H1 (cell line): ENCODE measurements at regions not wholly inside any gene's neighbourhood (a gene's known extent, or its start where the extent isn't known, plus 50 kb on each side); places are given as distances from the start of the nearest gene placed in this dataset.

Source experiments
- CTCF ChIA-PET: fragments of 300-600 bp; sonication (Branson Sonifier 250); formaldehyde crosslinking; loops from one replicate; lab custom pipeline; 2021; ENCODE audit not compliant: partially characterized antibody; lab: Charles Lee
- POLR2A ChIA-PET: fragments of 300-600 bp; sonication (Branson Sonifier 250); formaldehyde crosslinking; loops from one replicate; lab custom pipeline; 2021; ENCODE audit warnings: inconsistent platforms; ENCODE audit not compliant: partially characterized antibody; lab: Charles Lee
- DNase-seq, 2 experiments: peaks; one replicate each; pipeline versions ENCODE4 v3.0.0 to v3.0.0-alpha.2; 2010 to 2022; ENCODE audit warnings: low spot score in 2 of 2, low read depth in 1 of 2, mixed read lengths in 1 of 2
- FAIRE-seq: peaks from 2 replicates; lab custom pipeline; 2011; peaks lifted over from hg19 to GRCh38; lab: Jason Lieb, UNC
- H2AFZ ChIP-seq: 2 replicates; pipeline ENCODE4 v1.8.1; 2012; ENCODE audit warnings: low read length, inconsistent platforms
- H2AK5ac ChIP-seq: 2 replicates; pipeline ENCODE4 v1.6.1; 2013; ENCODE audit warnings: low read depth, low read length
- H2BK120ac ChIP-seq: replicated peaks from 2 replicates; pipeline ENCODE3; 2013; ENCODE audit warnings: low read depth, low read length, inconsistent platforms
- H2BK12ac ChIP-seq: 2 replicates; pipeline ENCODE4 v1.6.1; 2013; ENCODE audit warnings: low read depth, low read length
- H2BK15ac ChIP-seq: 2 replicates; pipeline ENCODE4 v1.6.1; 2013; ENCODE audit warnings: low read length
- H2BK20ac ChIP-seq: 2 replicates; pipeline ENCODE4 v1.6.1; 2013; ENCODE audit warnings: low read length
- H2BK5ac ChIP-seq: 2 replicates; pipeline ENCODE4 v1.6.1; 2013; ENCODE audit warnings: low read depth, low read length
- H3K14ac ChIP-seq: 2 replicates; pipeline ENCODE4 v1.6.1; 2013; ENCODE audit warnings: inconsistent platforms; ENCODE audit not compliant: insufficient read length
- H3K18ac ChIP-seq: 2 replicates; pipeline ENCODE4 v1.6.1; 2013; ENCODE audit warnings: low read length; ENCODE audit errors: extremely low read depth
- H3K23ac ChIP-seq: 2 replicates; pipeline ENCODE4 v1.6.1; 2013; ENCODE audit warnings: inconsistent platforms; ENCODE audit not compliant: insufficient read length
- H3K23me2 ChIP-seq: 2 replicates; pipeline ENCODE4 v1.6.1; 2013; ENCODE audit warnings: low read depth, low read length
- H3K27ac ChIP-seq: 2 replicates; pipeline ENCODE4 v1.6.1; 2011; ENCODE audit warnings: low read depth, low read length, inconsistent platforms
- H3K27me3 ChIP-seq, 4 experiments: replicated peaks in 1 of 4; 1 replicate in 1 of 4; 2 replicates in 3 of 4; pipeline versions ENCODE4 v1.6.1 to v1.8.1; 2011 to 2013; ENCODE audit warnings: low read length in 3 of 4, mild to moderate bottlenecking in 3 of 4, inconsistent platforms in 2 of 4, mixed read lengths in 2 of 4, moderate library complexity in 1 of 4; ENCODE audit not compliant: control insufficient read depth in 3 of 4, insufficient read depth in 3 of 4; ENCODE audit errors: extremely low read depth in 1 of 4
- H3K36me3 ChIP-seq, 4 experiments: 2 replicates each; pipeline versions ENCODE4 v1.6.1 to v1.8.1; 2011 to 2013; ENCODE audit warnings: mild to moderate bottlenecking in 4 of 4, low read length in 3 of 4, moderate library complexity in 2 of 4, control low read depth in 1 of 4, inconsistent platforms in 1 of 4; ENCODE audit not compliant: insufficient read depth in 4 of 4, control insufficient read depth in 2 of 4
- H3K4ac ChIP-seq: replicated peaks from 2 replicates; pipeline ENCODE3; 2013; ENCODE audit warnings: low read length, low read depth, mixed read lengths, inconsistent platforms; ENCODE audit not compliant: insufficient read length
- H3K4me1 ChIP-seq, 4 experiments: replicated peaks in 1 of 4; 1 replicate in 1 of 4; 2 replicates in 3 of 4; pipeline versions ENCODE4 v1.6.1 to v1.8.1; 2011 to 2013; ENCODE audit warnings: low read length in 3 of 4, inconsistent platforms in 2 of 4, mixed read lengths in 1 of 4; ENCODE audit not compliant: insufficient read depth in 4 of 4, control insufficient read depth in 3 of 4
- H3K4me2 ChIP-seq, 2 experiments: 2 replicates each; pipeline versions ENCODE4 v1.6.1 to v1.8.1; 2011 to 2013; ENCODE audit warnings: low read depth in 2 of 2, low read length in 2 of 2, control low read depth in 1 of 2, inconsistent platforms in 1 of 2, mild to moderate bottlenecking in 1 of 2; ENCODE audit not compliant: insufficient read depth in 1 of 2
- H3K4me3 ChIP-seq, 4 experiments: fragments of 200-600, 300-600 bp in 1 of 4; sonication (generic), shearing (Covaris generic), sonication (Bioruptor Twin) in 1 of 4; 2 replicates each; pipeline versions ENCODE4 v1.5.1 to v1.8.1; 2011 to 2016; ENCODE audit warnings: low read length in 4 of 4, low read depth in 3 of 4, control low read depth in 2 of 4, inconsistent platforms in 2 of 4, mild to moderate bottlenecking in 2 of 4, mixed read lengths in 1 of 4, moderate library complexity in 1 of 4; ENCODE audit not compliant: insufficient read depth in 2 of 4; ENCODE audit errors: extremely low read depth in 1 of 4
- H3K56ac ChIP-seq: replicated peaks from 2 replicates; pipeline ENCODE3; 2013; ENCODE audit warnings: low read depth, mild to moderate bottlenecking, mixed read lengths, low read length, inconsistent platforms; ENCODE audit not compliant: insufficient read length
- H3K79me1 ChIP-seq: 2 replicates; pipeline ENCODE4 v1.6.1; 2013; ENCODE audit warnings: low read depth, low read length, control low read depth
- H3K79me2 ChIP-seq, 2 experiments: 2 replicates each; pipeline versions ENCODE4 v1.6.1 to v1.8.1; 2012 to 2013; ENCODE audit warnings: low read length in 2 of 2, mild to moderate bottlenecking in 2 of 2, inconsistent platforms in 1 of 2; ENCODE audit not compliant: insufficient read depth in 2 of 2, control insufficient read depth in 1 of 2
- H3K9ac ChIP-seq, 4 experiments: replicated peaks in 1 of 4; 1 replicate in 1 of 4; 2 replicates in 3 of 4; pipeline versions ENCODE4 v1.6.1 to v1.8.1; 2011 to 2013; ENCODE audit warnings: low read depth in 3 of 4, low read length in 3 of 4, control low read depth in 2 of 4, mild to moderate bottlenecking in 2 of 4, moderate library complexity in 2 of 4, inconsistent platforms in 1 of 4; ENCODE audit errors: extremely low read depth in 1 of 4
- H3K9me3 ChIP-seq, 2 experiments: 2 replicates each; pipeline versions ENCODE4 v1.6.1 to v1.8.1; 2012 to 2013; ENCODE audit warnings: mild to moderate bottlenecking in 2 of 2, moderate library complexity in 2 of 2, control low read depth in 1 of 2, inconsistent platforms in 1 of 2, low read depth in 1 of 2, low read length in 1 of 2, mixed read lengths in 1 of 2; ENCODE audit not compliant: insufficient read depth in 2 of 2
- H4K20me1 ChIP-seq, 2 experiments: replicated peaks in 1 of 2; 2 replicates each; pipeline versions ENCODE3 to v1.8.1; 2011 to 2013; ENCODE audit warnings: inconsistent platforms in 2 of 2, low read length in 2 of 2, mild to moderate bottlenecking in 1 of 2; ENCODE audit not compliant: insufficient read depth in 2 of 2, control insufficient read depth in 1 of 2
- H4K5ac ChIP-seq: 2 replicates; pipeline ENCODE4 v1.6.1; 2013; ENCODE audit warnings: low read length, low read depth, mixed read lengths, inconsistent platforms; ENCODE audit not compliant: insufficient read length
- H4K8ac ChIP-seq: 2 replicates; pipeline ENCODE4 v1.8.0; 2013; ENCODE audit warnings: mild to moderate bottlenecking, moderate library complexity, low read length, inconsistent platforms; ENCODE audit not compliant: insufficient read depth; ENCODE audit errors: extremely low read depth
- H4K91ac ChIP-seq: replicated peaks from 2 replicates; pipeline ENCODE3; 2013; ENCODE audit warnings: low read length, mixed read lengths, inconsistent platforms; ENCODE audit not compliant: insufficient read length
- ASH2L ChIP-seq: fragments of 200-600, 300-600 bp; sonication (generic); IDR thresholded peaks from one replicate; pipeline ENCODE4 v1.7.1; 2017; ENCODE audit warnings: low read length
- BCL11A ChIP-seq, 2 experiments: IDR thresholded peaks; one replicate each; pipeline ENCODE4 v1.6.1; 2011; ENCODE audit warnings: low read depth in 2 of 2, low read length in 2 of 2, mild to moderate bottlenecking in 2 of 2
- CEBPB ChIP-seq: IDR thresholded peaks from 2 replicates; pipeline ENCODE4 v1.6.1; 2012; ENCODE audit warnings: low read depth, low read length
- CHD2 ChIP-seq: IDR thresholded peaks from 2 replicates; pipeline ENCODE4 v1.6.1; 2012; ENCODE audit warnings: low read length, improper control_type of control experiment
- JUN ChIP-seq: IDR thresholded peaks from 2 replicates; pipeline ENCODE4 v1.6.1; 2011; ENCODE audit warnings: low read depth, mild to moderate bottlenecking, improper control_type of control experiment, low read length
- JUND ChIP-seq: IDR thresholded peaks from 2 replicates; pipeline ENCODE4 v1.6.1; 2011; ENCODE audit warnings: mild to moderate bottlenecking, improper control_type of control experiment, low read length
- KDM1A ChIP-seq: fragments of 200-600, 300-600 bp; sonication (generic); IDR thresholded peaks from 2 replicates; pipeline ENCODE4 v1.7.1; 2016; ENCODE audit warnings: mild to moderate bottlenecking, low read length, borderline replicate concordance
- POLR2AphosphoS5 ChIP-seq: IDR thresholded peaks from 2 replicates; pipeline ENCODE4 v1.6.1; 2011; ENCODE audit warnings: low read depth, low read length
- RFX5 ChIP-seq: IDR thresholded peaks from 2 replicates; pipeline ENCODE4 v1.6.1; 2011; ENCODE audit warnings: low read depth, low read length, improper control_type of control experiment, borderline replicate concordance
- RNF2 ChIP-seq: fragments of 200-900, 300-1000 bp; sonication (generic); IDR thresholded peaks from 2 replicates; pipeline ENCODE4 v1.7.1; 2016; ENCODE audit warnings: borderline replicate concordance, low read depth, mild to moderate bottlenecking, antibody characterized with exemption, low read length; ENCODE audit not compliant: poor library complexity, severe bottlenecking; ENCODE audit errors: missing control alignments
- TCF12 ChIP-seq: IDR thresholded peaks from 2 replicates; pipeline ENCODE4 v1.6.1; 2011; ENCODE audit warnings: low read depth, mild to moderate bottlenecking, low read length
- TEAD4 ChIP-seq: IDR thresholded peaks from 2 replicates; pipeline ENCODE4 v1.6.1; 2012; ENCODE audit warnings: low read depth, low read length, inconsistent platforms, mixed read lengths
- WGBS, 2 experiments: shearing (Covaris generic) in 1 of 2; methylation state at CpG; one replicate each; pipeline versions ENCODE4 v1.1.6 to v1.1.7; 2013 to 2015; ENCODE audit warnings: low lambda C conversion rate in 2 of 2, mixed read lengths in 2 of 2, inconsistent platforms in 1 of 2, low coverage in 1 of 2, missing lambda C conversion rate in 1 of 2; ENCODE audit not compliant: insufficient replicate concordance in 2 of 2, insufficient coverage in 1 of 2, insufficient read length in 1 of 2; ENCODE audit errors: extremely low coverage in 1 of 2, missing lambda C conversion rate in 1 of 2; 5-methylcytosine and 5-hydroxymethylcytosine counted together
- TF ChIP-seq, protein P1 (sequence below): IDR thresholded peaks from 2 replicates; pipeline ENCODE4 v1.6.1; 2012; ENCODE audit warnings: inconsistent platforms

DNA sequence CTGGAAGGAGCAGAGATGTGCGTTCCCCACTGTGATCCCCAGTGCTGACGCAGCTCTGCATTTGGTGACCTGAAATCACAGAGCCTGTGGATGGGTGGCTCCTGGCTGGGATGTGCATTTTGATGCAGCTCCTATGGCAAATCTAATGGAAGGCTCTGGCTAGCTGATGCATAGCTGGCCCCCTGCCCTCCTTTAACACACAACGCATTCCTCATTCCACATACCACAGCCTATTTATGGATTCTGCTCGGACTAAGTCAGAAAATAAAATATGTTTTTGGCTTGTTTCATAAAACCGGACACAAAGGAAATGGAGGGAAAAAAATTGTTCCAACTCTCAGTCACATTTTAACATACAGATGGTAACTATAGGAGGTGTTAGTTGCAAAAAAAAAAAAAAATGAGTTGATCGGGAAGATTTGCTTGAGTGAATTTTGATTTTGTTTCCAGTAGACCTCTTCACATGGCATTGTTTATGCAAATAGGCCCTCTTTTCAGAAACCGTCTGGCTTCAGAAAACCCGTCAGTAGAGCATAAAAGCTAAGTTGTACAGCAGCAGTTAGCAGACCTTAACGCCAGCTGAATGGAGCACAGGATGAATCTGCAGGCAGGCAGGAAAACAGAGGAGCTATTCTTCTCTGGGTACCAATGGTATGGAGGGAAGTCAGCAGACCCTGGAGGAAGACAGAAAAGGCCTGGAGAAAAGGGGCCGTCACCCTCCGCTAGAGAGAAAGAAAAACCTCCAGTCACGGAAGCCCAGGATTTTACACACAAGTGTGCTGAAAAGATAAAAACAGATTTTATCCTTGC is 215.4 kb downstream of the HDGFL1 start:
- no peaks in the 10 kb centered on the region for H3K79me1 ChIP-seq
- H2BK15ac ChIP-seq: no peak overlapping the region
- peak overlapping the region; percentile 82 for H2AFZ ChIP-seq
- H3K18ac ChIP-seq: no peak overlapping the region
- no peak overlapping the region for H2BK5ac ChIP-seq
- CTCF ChIA-PET: interaction anchor here (0.8 to 1.4 kb wide), 2 partner anchors 12 to 42 kb away, joined by 3 to 5 read pairs; no protein-coding TSS in a partner anchor
- no peak overlapping the region for H4K5ac ChIP-seq
- H3K27ac ChIP-seq: no peak overlapping the region
- no peak overlapping the region for H3K4ac ChIP-seq
- no peak for FAIRE-seq
- peaks cover 0 to 9% (median 4%) of the 10 kb centered on the region in 4 experiments; a peak in 4 of 7 replicates for H3K4me1 ChIP-seq
- H3K9ac ChIP-seq: no peak overlapping the region
- no peak overlapping the region for H4K91ac ChIP-seq
- no peak overlapping the region for H3K56ac ChIP-seq
- POLR2A ChIA-PET: no interaction called here
- no peak overlapping the region for H3K23ac ChIP-seq
- peak overlapping the region; percentile 71; the same call in 1 of the 2 replicates for H4K8ac ChIP-seq
- no peak overlapping the region for H2BK120ac ChIP-seq
- H4K20me1 ChIP-seq: no peaks in the 10 kb centered on the region
- no peak overlapping the region for H3K4me3 ChIP-seq
- no peak overlapping the region for H2BK20ac ChIP-seq
- WGBS, 2 experiments: 83% methylated on average over 12 of the region's 12 CpGs; no CpG with 5 or more reads in 1 of the 2 experiments
- no peak overlapping the region for H3K4me2 ChIP-seq
- no peak overlapping the region for H3K14ac ChIP-seq
- no peak for DNase-seq
- no peaks in the 10 kb centered on the region for H3K36me3 ChIP-seq
- H2BK12ac ChIP-seq: no peak overlapping the region
- no peaks in the 10 kb centered on the region for H3K79me2 ChIP-seq
- no peaks in the 10 kb centered on the region for H3K27me3 ChIP-seq
- no peak overlapping the region for H2AK5ac ChIP-seq
- no peaks in the 10 kb centered on the region for H3K23me2 ChIP-seq
- H3K9me3 ChIP-seq: no peaks in the 10 kb centered on the region
- TF ChIP-seq JUN (no peak), RNF2 (no peak), RFX5 (no peak), POLR2AphosphoS5 (no peak), TEAD4 (no peak), CHD2 (no peak), CEBPB (no peak), ASH2L (no peak), JUND (no peak), TCF12 (no peak), BCL11A (IDR thresholded peaks at IDR 0.05; ENCODE audit: low read depth in 2 of 2, low read length in 2 of 2) (no peak), KDM1A (no peak)
- TF ChIP-seq, protein P1, sequence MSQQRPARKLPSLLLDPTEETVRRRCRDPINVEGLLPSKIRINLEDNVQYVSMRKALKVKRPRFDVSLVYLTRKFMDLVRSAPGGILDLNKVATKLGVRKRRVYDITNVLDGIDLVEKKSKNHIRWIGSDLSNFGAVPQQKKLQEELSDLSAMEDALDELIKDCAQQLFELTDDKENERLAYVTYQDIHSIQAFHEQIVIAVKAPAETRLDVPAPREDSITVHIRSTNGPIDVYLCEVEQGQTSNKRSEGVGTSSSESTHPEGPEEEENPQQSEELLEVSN: no peak
